Thoracic aorta (tissue), 2 donors: ENCODE measurements at regions not wholly inside any gene's neighbourhood (a gene's known extent, or its start where the extent isn't known, plus 50 kb on each side); places are given as distances from the start of the nearest gene placed in this dataset.

Experiments used
- ATAC-seq: fragments of 150-250 bp; one replicate; pipeline ENCODE4 v1.8.0; 2017; ENCODE audit warnings: low read depth; ENCODE audit not compliant: insufficient number of reproducible peaks, low FRiP score
- DNase-seq: peaks from one replicate; pipeline ENCODE4 v3.0.0-alpha.2; 2020; ENCODE audit warnings: low spot score
- H3K27ac ChIP-seq, 2 donors: fragments of 200-600 bp; sonication (generic); 1 replicate in 1 of 2; 2 replicates in 1 of 2; pipeline ENCODE4 v1.5.1; 2016; ENCODE audit warnings: mild to moderate bottlenecking in 2 of 2, moderate library complexity in 2 of 2
- H3K27me3 ChIP-seq: fragments of 200-600 bp; sonication (generic); replicated peaks from 2 replicates; pipeline ENCODE4 v1.6.0; 2016; ENCODE audit warnings: mild to moderate bottlenecking; ENCODE audit not compliant: insufficient read depth
- H3K36me3 ChIP-seq: fragments of 200-600 bp; sonication (generic); one replicate; pipeline ENCODE4 v1.5.1; 2016
- H3K4me1 ChIP-seq, 2 donors: fragments of 200-600 bp; sonication (generic); 1 replicate in 1 of 2; 2 replicates in 1 of 2; pipeline versions ENCODE4 v1.5.1 to v1.6.0; 2016; ENCODE audit warnings: low read depth in 2 of 2, mild to moderate bottlenecking in 1 of 2; ENCODE audit not compliant: control insufficient read depth in 1 of 2
- H3K4me3 ChIP-seq: fragments of 200-600 bp; sonication (generic); 2 replicates; pipeline ENCODE4 v1.5.1; 2016; ENCODE audit warnings: mild to moderate bottlenecking
- H3K9me3 ChIP-seq: fragments of 200-600 bp; sonication (generic); 2 replicates; pipeline ENCODE4 v1.5.1; 2016
- CTCF ChIP-seq: fragments of 200-600 bp; sonication (generic); IDR thresholded peaks from one replicate; pipeline ENCODE4 v1.5.1; 2019; ENCODE audit warnings: antibody characterized with exemption

GRCh38 chr10:128491686-128492085 is 365.5 kb upstream of the MKI67 start:
- no peaks in the 10 kb centered on the region for H3K4me1 ChIP-seq
- no peak overlapping the region for H3K4me3 ChIP-seq
- no peak for TF ChIP-seq CTCF
- H3K27ac ChIP-seq, result no peak overlapping the region
- no peaks in the 10 kb centered on the region for H3K36me3 ChIP-seq
- no peaks in the 10 kb centered on the region for H3K27me3 ChIP-seq
- DNase-seq (no peak), ATAC-seq (no peak)
- H3K9me3 ChIP-seq, result no peaks in the 10 kb centered on the region

- H3K9me3 ChIP-seq, result no peaks in the 10 kb centered on the region
- no peaks in the 10 kb centered on the region for H3K27me3 ChIP-seq
- no peak overlapping the region for H3K4me3 ChIP-seq
- no peak for TF ChIP-seq CTCF
- H3K4me1 ChIP-seq, result no peaks in the 10 kb centered on the region
- no peaks in the 10 kb centered on the region for H3K36me3 ChIP-seq
- no peak for DNase-seq
- no peak for ATAC-seq
- no peak overlapping the region for H3K27ac ChIP-seq
These were observed 367.6 kb upstream of the MKI67 start for GRCh38 chr10:128493811-128494210.

GRCh38 chr10:128494665-128495064 is 368.4 kb upstream of the MKI67 start:
- DNase-seq, result no peak
- ATAC-seq, result no peak
- no peak for TF ChIP-seq CTCF
- no peaks in the 10 kb centered on the region for H3K36me3 ChIP-seq
- no peaks in the 10 kb centered on the region for H3K27me3 ChIP-seq
- H3K9me3 ChIP-seq, result no peaks in the 10 kb centered on the region
- no peak overlapping the region for H3K4me3 ChIP-seq
- H3K27ac ChIP-seq, result no peak overlapping the region
- H3K4me1 ChIP-seq, result no peaks in the 10 kb centered on the region

- DNase-seq (no peak), ATAC-seq (no peak)
- no peaks in the 10 kb centered on the region for H3K27me3 ChIP-seq
- no peaks in the 10 kb centered on the region for H3K36me3 ChIP-seq
- no peak overlapping the region for H3K27ac ChIP-seq
- no peaks in the 10 kb centered on the region for H3K4me1 ChIP-seq
- no peak overlapping the region for H3K4me3 ChIP-seq
- no peaks in the 10 kb centered on the region for H3K9me3 ChIP-seq
- no peak for TF ChIP-seq CTCF
These were observed 371.6 kb upstream of the MKI67 start for GRCh38 chr10:128497660-128498377.

- Histone ChIP-seq H3K27ac (no peak overlapping the region), H3K9me3 (no peaks in the 10 kb centered on the region), H3K36me3 (no peaks in the 10 kb centered on the region), H3K27me3 (no peaks in the 10 kb centered on the region), H3K4me1 (no peaks in the 10 kb centered on the region), H3K4me3 (no peak overlapping the region)
- no peak for TF ChIP-seq CTCF
- DNase-seq (no peak), ATAC-seq (no peak)
These were observed 372.1 kb upstream of the MKI67 start for GRCh38 chr10:128498378-128498730.
